ENCODE measurements at regions not wholly inside any gene's neighbourhood (a gene's known extent, or its start where the extent isn't known, plus 50 kb on each side); places are given as distances from the start of the nearest gene placed in this dataset.
"Not testable (repeated sequence)": the region's sequence is repeated elsewhere in the genome, so short reads cannot be mapped to it uniquely, and the experiment has no call there.

- TF ChIP-seq RAD21 (IDR thresholded peaks at IDR 0.05; ENCODE audit: low read length); USF2 (IDR thresholded peaks at IDR 0.05; ENCODE audit: borderline replicate concordance, low read depth, low read length); SIN3A (IDR thresholded peaks at IDR 0.05; ENCODE audit: borderline replicate concordance, low read depth, low read length); USF1 (IDR thresholded peaks at IDR 0.05; ENCODE audit: borderline replicate concordance, low read depth): not testable (repeated sequence)
- TF ChIP-seq, protein P1, sequence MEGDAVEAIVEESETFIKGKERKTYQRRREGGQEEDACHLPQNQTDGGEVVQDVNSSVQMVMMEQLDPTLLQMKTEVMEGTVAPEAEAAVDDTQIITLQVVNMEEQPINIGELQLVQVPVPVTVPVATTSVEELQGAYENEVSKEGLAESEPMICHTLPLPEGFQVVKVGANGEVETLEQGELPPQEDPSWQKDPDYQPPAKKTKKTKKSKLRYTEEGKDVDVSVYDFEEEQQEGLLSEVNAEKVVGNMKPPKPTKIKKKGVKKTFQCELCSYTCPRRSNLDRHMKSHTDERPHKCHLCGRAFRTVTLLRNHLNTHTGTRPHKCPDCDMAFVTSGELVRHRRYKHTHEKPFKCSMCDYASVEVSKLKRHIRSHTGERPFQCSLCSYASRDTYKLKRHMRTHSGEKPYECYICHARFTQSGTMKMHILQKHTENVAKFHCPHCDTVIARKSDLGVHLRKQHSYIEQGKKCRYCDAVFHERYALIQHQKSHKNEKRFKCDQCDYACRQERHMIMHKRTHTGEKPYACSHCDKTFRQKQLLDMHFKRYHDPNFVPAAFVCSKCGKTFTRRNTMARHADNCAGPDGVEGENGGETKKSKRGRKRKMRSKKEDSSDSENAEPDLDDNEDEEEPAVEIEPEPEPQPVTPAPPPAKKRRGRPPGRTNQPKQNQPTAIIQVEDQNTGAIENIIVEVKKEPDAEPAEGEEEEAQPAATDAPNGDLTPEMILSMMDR (IDR thresholded peaks at IDR 0.05) = not testable (repeated sequence)
Observed at GRCh38 chr13:48835326-48835725, 140.4 kb upstream of the FNDC3A start.
